Adrenal gland (tissue), 5 donors: ENCODE measurements at regions not wholly inside any gene's neighbourhood (a gene's known extent, or its start where the extent isn't known, plus 50 kb on each side); places are given as distances from the start of the nearest gene placed in this dataset.
"Not testable (repeated sequence)": the region's sequence is repeated elsewhere in the genome, so short reads cannot be mapped to it uniquely, and the experiment has no call there.

Experiments used
- POLR2A ChIP-seq, 2 donors: fragments of 450-650 bp; IDR thresholded peaks; one replicate each; pipeline ENCODE4 v1.6.1; 2017; ENCODE audit warnings: antibody characterized with exemption in 2 of 2, mild to moderate bottlenecking in 2 of 2, moderate library complexity in 1 of 2
- TF ChIP-seq, protein P1 (sequence below), 6 experiments: fragments of 450-650 bp in 4 of 6; fragments of 200-600 bp in 2 of 6; sonication (generic) in 1 of 6; IDR thresholded peaks; 1 replicate in 5 of 6; 2 replicates in 1 of 6; pipeline versions ENCODE4 v1.5.1 to v1.8.0; 2016 to 2021; ENCODE audit warnings: antibody characterized with exemption in 6 of 6, mild to moderate bottlenecking in 2 of 6, moderate library complexity in 1 of 6
- donor health status: DM: no; HTN: no; CAD: no.

DNA sequence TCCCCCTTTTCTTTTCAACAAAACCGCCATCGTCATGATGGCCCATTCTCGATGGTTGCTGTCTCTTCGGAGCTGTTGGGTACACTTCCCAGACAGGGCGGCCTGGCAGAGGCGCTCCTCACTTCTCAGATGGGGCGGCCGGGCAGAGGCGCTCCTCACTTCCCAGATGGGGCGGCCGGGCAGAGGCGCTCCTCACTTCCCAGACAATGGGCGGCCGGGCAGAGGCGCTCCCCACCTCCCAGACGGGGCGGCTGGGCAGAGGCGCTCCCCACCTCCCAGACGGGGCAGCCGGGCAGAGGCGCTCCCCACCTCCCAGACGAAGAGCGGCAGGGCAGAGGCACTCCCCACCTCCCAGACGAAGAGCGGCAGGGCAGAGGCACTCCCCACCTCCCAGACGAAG, 143.3 kb upstream of the NTRK2 start:
- TF ChIP-seq, protein P1, sequence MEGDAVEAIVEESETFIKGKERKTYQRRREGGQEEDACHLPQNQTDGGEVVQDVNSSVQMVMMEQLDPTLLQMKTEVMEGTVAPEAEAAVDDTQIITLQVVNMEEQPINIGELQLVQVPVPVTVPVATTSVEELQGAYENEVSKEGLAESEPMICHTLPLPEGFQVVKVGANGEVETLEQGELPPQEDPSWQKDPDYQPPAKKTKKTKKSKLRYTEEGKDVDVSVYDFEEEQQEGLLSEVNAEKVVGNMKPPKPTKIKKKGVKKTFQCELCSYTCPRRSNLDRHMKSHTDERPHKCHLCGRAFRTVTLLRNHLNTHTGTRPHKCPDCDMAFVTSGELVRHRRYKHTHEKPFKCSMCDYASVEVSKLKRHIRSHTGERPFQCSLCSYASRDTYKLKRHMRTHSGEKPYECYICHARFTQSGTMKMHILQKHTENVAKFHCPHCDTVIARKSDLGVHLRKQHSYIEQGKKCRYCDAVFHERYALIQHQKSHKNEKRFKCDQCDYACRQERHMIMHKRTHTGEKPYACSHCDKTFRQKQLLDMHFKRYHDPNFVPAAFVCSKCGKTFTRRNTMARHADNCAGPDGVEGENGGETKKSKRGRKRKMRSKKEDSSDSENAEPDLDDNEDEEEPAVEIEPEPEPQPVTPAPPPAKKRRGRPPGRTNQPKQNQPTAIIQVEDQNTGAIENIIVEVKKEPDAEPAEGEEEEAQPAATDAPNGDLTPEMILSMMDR (IDR thresholded peaks at IDR 0.05): not testable (repeated sequence)
- not testable (repeated sequence) for TF ChIP-seq POLR2A (IDR thresholded peaks at IDR 0.05)
